MM.1S (cell line): ENCODE measurements at regions not wholly inside any gene's neighbourhood (a gene's known extent, or its start where the extent isn't known, plus 50 kb on each side); places are given as distances from the start of the nearest gene placed in this dataset.

Experiments
- DNase-seq: peaks from one replicate; pipeline ENCODE4 v3.0.0-alpha.2; 2015
- H2AFZ ChIP-seq: fragments of 300-600 bp; sonication (generic); 2 replicates; pipeline ENCODE4 v1.6.0; 2016; ENCODE audit warnings: antibody characterized with exemption, low read length
- H3F3A ChIP-seq: fragments of 300-600 bp; sonication (generic); 2 replicates; pipeline ENCODE4 v1.6.1; 2016; ENCODE audit warnings: mild to moderate bottlenecking, antibody characterized with exemption, low read length, moderate library complexity, mixed read lengths; ENCODE audit not compliant: insufficient read depth
- H3K27ac ChIP-seq: fragments of 300-600 bp; sonication (generic); 2 replicates; pipeline ENCODE4 v1.5.1; 2016; ENCODE audit warnings: mild to moderate bottlenecking, low read length
- H3K27me3 ChIP-seq: fragments of 300-600 bp; sonication (generic); replicated peaks from 2 replicates; pipeline ENCODE4 v1.6.0; 2016; ENCODE audit warnings: low read length; ENCODE audit not compliant: insufficient read depth
- H3K36me3 ChIP-seq: fragments of 300-600 bp; sonication (generic); replicated peaks from 2 replicates; pipeline ENCODE4 v1.6.1; 2016; ENCODE audit warnings: mild to moderate bottlenecking, low read length, mixed read lengths; ENCODE audit not compliant: insufficient read depth
- H3K4me1 ChIP-seq: fragments of 300-600 bp; sonication (generic); 2 replicates; pipeline ENCODE4 v1.6.1; 2016; ENCODE audit warnings: low read length, mixed read lengths
- H3K4me2 ChIP-seq: fragments of 300-600 bp; sonication (generic); 2 replicates; pipeline ENCODE4 v1.6.0; 2016; ENCODE audit warnings: low read depth, low read length
- H3K4me3 ChIP-seq: fragments of 300-600 bp; sonication (generic); 2 replicates; pipeline ENCODE4 v1.5.1; 2016; ENCODE audit warnings: low read length, mixed read lengths
- H3K79me2 ChIP-seq: fragments of 300-600 bp; sonication (generic); 2 replicates; pipeline ENCODE4 v1.6.1; 2016; ENCODE audit warnings: mixed run types, low read length, mixed read lengths
- H3K9ac ChIP-seq: fragments of 300-600 bp; sonication (generic); 2 replicates; pipeline ENCODE4 v1.6.1; 2016; ENCODE audit warnings: low read length, mixed read lengths
- H3K9me2 ChIP-seq: fragments of 300-600 bp; sonication (generic); replicated peaks from 2 replicates; pipeline ENCODE4 v1.6.1; 2016; ENCODE audit warnings: mild to moderate bottlenecking, low read length, mixed read lengths; ENCODE audit not compliant: insufficient read depth
- H3K9me3 ChIP-seq: fragments of 300-600 bp; sonication (generic); replicated peaks from 2 replicates; pipeline ENCODE4 v1.6.1; 2016; ENCODE audit warnings: mild to moderate bottlenecking, low read length, mixed read lengths; ENCODE audit not compliant: insufficient read depth
- H4K20me1 ChIP-seq: fragments of 300-600 bp; sonication (generic); 2 replicates; pipeline ENCODE4 v1.6.1; 2016; ENCODE audit warnings: mild to moderate bottlenecking, low read length, moderate library complexity, mixed read lengths; ENCODE audit not compliant: insufficient read depth
- EZH2 ChIP-seq: fragments of 300-600 bp; sonication (generic); optimal IDR thresholded peaks from 2 replicates; pipeline ENCODE3; 2017; ENCODE audit warnings: low read depth, mild to moderate bottlenecking, antibody characterized with exemption, low read length, mixed read lengths
- EZH2phosphoT487 ChIP-seq: fragments of 300-600 bp; sonication (generic); IDR thresholded peaks from 2 replicates; pipeline ENCODE4 v1.6.1; 2018; ENCODE audit warnings: antibody characterized with exemption, low read length
- TF ChIP-seq, protein P1 (sequence below): fragments of 300-600 bp; sonication (generic); IDR thresholded peaks from 2 replicates; pipeline ENCODE4 v1.5.1; 2016; ENCODE audit warnings: antibody characterized with exemption, low read length, mixed read lengths

DNA sequence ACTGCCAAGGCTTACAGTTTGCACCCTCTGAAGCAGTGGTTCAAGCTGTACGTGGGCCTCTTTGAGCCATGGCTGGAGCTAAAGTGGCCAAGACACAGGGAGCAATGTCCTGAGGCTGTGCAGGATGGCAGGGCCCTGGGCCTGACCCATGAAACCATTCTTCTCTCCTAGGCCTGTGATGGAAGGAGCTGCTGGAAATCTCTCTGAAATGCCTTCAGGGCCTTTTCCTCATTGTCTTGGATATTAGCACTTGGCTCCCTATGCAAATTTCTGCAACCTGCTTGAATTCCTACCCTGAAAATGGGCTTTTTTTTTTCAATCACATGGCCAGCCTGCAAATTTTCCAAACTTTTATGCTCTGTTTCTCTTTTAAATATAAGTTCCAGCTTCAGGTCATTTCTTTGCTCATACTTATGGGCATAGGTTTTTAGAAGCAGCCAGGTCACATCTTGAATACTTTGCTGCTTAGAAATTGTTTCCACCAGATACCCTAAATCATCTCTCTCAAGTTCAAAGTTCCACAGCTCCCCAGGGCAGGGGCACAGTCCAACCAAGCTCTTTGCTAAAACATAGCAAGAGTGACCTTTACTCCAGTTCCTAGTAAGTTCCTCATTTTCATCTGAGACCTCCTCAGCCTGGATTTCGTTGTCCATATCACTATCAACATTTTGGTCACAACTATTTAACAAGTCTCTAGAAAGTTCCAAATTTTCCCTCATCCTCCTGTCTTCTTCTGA, 138.3 kb downstream of the OSTF1 start:
- Histone ChIP-seq H3K4me1 (no peaks in the 10 kb centered on the region), H3K9ac (no peak overlapping the region), H3K36me3 (no peaks in the 10 kb centered on the region), H3K27ac (no peak overlapping the region), H2AFZ (no peak overlapping the region), H3K27me3 (no peaks in the 10 kb centered on the region), H3F3A (no peaks in the 10 kb centered on the region), H3K4me3 (no peak overlapping the region), H3K9me3 (no peaks in the 10 kb centered on the region), H3K9me2 (no peaks in the 10 kb centered on the region), H4K20me1 (no peaks in the 10 kb centered on the region), H3K4me2 (no peak overlapping the region), H3K79me2 (no peaks in the 10 kb centered on the region)
- TF ChIP-seq, protein P1, sequence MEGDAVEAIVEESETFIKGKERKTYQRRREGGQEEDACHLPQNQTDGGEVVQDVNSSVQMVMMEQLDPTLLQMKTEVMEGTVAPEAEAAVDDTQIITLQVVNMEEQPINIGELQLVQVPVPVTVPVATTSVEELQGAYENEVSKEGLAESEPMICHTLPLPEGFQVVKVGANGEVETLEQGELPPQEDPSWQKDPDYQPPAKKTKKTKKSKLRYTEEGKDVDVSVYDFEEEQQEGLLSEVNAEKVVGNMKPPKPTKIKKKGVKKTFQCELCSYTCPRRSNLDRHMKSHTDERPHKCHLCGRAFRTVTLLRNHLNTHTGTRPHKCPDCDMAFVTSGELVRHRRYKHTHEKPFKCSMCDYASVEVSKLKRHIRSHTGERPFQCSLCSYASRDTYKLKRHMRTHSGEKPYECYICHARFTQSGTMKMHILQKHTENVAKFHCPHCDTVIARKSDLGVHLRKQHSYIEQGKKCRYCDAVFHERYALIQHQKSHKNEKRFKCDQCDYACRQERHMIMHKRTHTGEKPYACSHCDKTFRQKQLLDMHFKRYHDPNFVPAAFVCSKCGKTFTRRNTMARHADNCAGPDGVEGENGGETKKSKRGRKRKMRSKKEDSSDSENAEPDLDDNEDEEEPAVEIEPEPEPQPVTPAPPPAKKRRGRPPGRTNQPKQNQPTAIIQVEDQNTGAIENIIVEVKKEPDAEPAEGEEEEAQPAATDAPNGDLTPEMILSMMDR, result no peak
- TF ChIP-seq EZH2 (no peak), EZH2phosphoT487 (no peak)
- no peak for DNase-seq

DNA sequence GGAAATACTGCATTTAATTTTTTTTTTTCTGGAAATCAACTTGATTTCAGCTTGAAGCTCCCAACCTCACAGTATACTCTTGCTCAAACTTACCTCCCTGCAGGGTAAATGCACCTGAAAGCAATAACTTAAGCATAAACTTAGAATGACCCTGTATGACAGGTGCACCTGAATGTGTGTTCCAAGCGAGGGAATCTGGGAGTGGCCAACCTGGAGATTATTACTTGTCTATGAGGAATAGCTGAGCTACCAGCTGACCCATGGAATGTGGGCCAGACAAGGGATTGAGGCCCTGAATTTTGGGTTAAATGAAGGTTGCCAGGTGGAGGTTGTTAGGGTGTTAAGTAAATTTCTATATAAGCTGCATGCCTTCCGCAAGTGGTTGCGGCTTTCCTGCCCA, 140.6 kb downstream of the OSTF1 start:
- Histone ChIP-seq H3K4me3 (no peak overlapping the region), H3K9ac (no peak overlapping the region), H3K27ac (no peak overlapping the region), H3K27me3 (no peaks in the 10 kb centered on the region), H4K20me1 (no peaks in the 10 kb centered on the region), H3F3A (no peaks in the 10 kb centered on the region), H3K4me2 (no peak overlapping the region), H3K9me2 (no peaks in the 10 kb centered on the region), H3K4me1 (no peaks in the 10 kb centered on the region), H3K36me3 (no peaks in the 10 kb centered on the region), H3K79me2 (no peaks in the 10 kb centered on the region), H2AFZ (no peak overlapping the region), H3K9me3 (no peaks in the 10 kb centered on the region)
- no peak for TF ChIP-seq EZH2phosphoT487
- TF ChIP-seq, protein P1, result no peak
- no peak for TF ChIP-seq EZH2
- no peak for DNase-seq

DNA sequence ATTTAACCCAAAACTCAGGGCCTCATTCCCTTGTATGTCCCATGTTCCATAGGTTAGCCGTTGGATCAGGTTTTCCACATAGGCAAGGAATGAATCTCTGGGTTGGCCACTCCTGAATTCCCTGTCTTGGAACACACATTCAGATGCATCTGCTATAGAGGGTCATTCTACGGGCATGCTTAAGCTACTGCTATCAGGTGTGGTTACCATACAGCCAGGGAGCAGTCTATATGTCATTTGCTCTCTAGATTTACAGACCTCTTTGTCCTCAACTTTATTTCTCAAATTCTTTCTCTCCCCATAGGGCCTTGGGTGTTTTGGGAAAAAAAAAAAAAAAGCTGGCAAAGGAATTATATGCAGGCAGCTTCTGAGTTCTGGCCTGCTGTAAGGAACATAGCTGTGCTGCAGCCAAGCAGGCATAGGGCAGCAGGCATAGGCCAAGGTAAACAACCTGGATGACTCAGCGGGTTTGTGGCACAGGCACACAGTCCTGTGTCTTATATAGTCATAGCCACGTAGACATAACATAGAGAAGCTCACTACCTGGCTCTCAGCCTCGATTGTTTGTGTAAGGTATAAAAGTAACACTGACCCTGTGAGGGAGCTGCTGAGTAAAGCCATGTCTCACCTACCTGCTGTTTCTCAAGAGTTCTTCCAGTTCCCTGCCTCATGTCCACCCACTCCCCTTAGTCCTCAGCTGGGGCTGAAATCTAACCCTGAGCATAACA, 141.5 kb downstream of the OSTF1 start:
- H3K9ac ChIP-seq, result no peak overlapping the region

More for the DNA sequence above, 141.5 kb downstream of the OSTF1 start:
- Histone ChIP-seq H3K4me3 (no peak overlapping the region), H3F3A (no peaks in the 10 kb centered on the region), H3K9me2 (no peaks in the 10 kb centered on the region), H3K4me1 (no peaks in the 10 kb centered on the region), H3K27ac (no peak overlapping the region), H3K27me3 (no peaks in the 10 kb centered on the region), H2AFZ (no peak overlapping the region), H4K20me1 (no peaks in the 10 kb centered on the region), H3K36me3 (no peaks in the 10 kb centered on the region), H3K9me3 (no peaks in the 10 kb centered on the region), H3K4me2 (no peak overlapping the region), H3K79me2 (no peaks in the 10 kb centered on the region)
- TF ChIP-seq EZH2 (no peak), EZH2phosphoT487 (no peak)
- TF ChIP-seq, protein P1, result no peak
- DNase-seq, result peak; percentile 30
